ENCODE measurements at regions not wholly inside any gene's neighbourhood (a gene's known extent, or its start where the extent isn't known, plus 50 kb on each side); places are given as distances from the start of the nearest gene placed in this dataset.

GRCh38 chr12:97173688-97174410 is 266.8 kb downstream of the NEDD1 start:
- no peak for DNase-seq (ENCODE audit: extremely low read depth in 1 of 2, low read depth in 1 of 2)

- DNase-seq (ENCODE audit: extremely low read depth in 1 of 2, low read depth in 1 of 2), result no peak
These were observed 270.4 kb downstream of the NEDD1 start for GRCh38 chr12:97177481-97177880.

- DNase-seq (ENCODE audit: extremely low read depth in 1 of 2, low read depth in 1 of 2), result no peak
These were observed 274.7 kb downstream of the NEDD1 start for GRCh38 chr12:97181571-97182265.

- no peak for DNase-seq (ENCODE audit: extremely low read depth in 1 of 2, low read depth in 1 of 2)
These were observed 275.7 kb downstream of the NEDD1 start for GRCh38 chr12:97182769-97183168.

- no peak for DNase-seq (ENCODE audit: extremely low read depth in 1 of 2, low read depth in 1 of 2)
These were observed 277.2 kb downstream of the NEDD1 start for GRCh38 chr12:97184127-97184773.

- no peak for DNase-seq (ENCODE audit: extremely low read depth in 1 of 2, low read depth in 1 of 2)
These were observed 277.0 kb upstream of the RMST start for GRCh38 chr12:97185567-97185966.

- no peak for DNase-seq (ENCODE audit: extremely low read depth in 1 of 2, low read depth in 1 of 2)
These were observed 268.1 kb upstream of the RMST start for GRCh38 chr12:97194546-97194945.

GRCh38 chr12:97200181-97200580 is 262.4 kb upstream of the RMST start:
- no peak for DNase-seq (ENCODE audit: extremely low read depth in 1 of 2, low read depth in 1 of 2)

GRCh38 chr12:97203408-97203807 is 259.2 kb upstream of the RMST start:
- DNase-seq (ENCODE audit: extremely low read depth in 1 of 2, low read depth in 1 of 2), result no peak

- DNase-seq (ENCODE audit: extremely low read depth in 1 of 2, low read depth in 1 of 2), result no peak
These were observed 252.6 kb upstream of the RMST start for GRCh38 chr12:97209997-97210396.

GRCh38 chr12:97211416-97211930 is 251.1 kb upstream of the RMST start:
- DNase-seq (ENCODE audit: extremely low read depth in 1 of 2, low read depth in 1 of 2), result no peak

GRCh38 chr12:97216848-97217247 is 245.8 kb upstream of the RMST start:
- DNase-seq (ENCODE audit: extremely low read depth in 1 of 2, low read depth in 1 of 2), result no peak

GRCh38 chr12:97222391-97222790 is 240.2 kb upstream of the RMST start:
- DNase-seq (ENCODE audit: extremely low read depth in 1 of 2, low read depth in 1 of 2), result no peak

- DNase-seq (ENCODE audit: extremely low read depth in 1 of 2, low read depth in 1 of 2), result no peak
These were observed 239.2 kb upstream of the RMST start for GRCh38 chr12:97223419-97223818.

GRCh38 chr12:97229004-97229403 is 233.6 kb upstream of the RMST start:
- DNase-seq (ENCODE audit: extremely low read depth in 1 of 2, low read depth in 1 of 2), result no peak

GRCh38 chr12:97235102-97235501 is 227.5 kb upstream of the RMST start:
- no peak for DNase-seq (ENCODE audit: extremely low read depth in 1 of 2, low read depth in 1 of 2)

GRCh38 chr12:97246368-97246767 is 216.2 kb upstream of the RMST start:
- no peak for DNase-seq (ENCODE audit: extremely low read depth in 1 of 2, low read depth in 1 of 2)

- DNase-seq (ENCODE audit: extremely low read depth in 1 of 2, low read depth in 1 of 2), result no peak
These were observed 212.1 kb upstream of the RMST start for GRCh38 chr12:97250483-97250882.

GRCh38 chr12:97257726-97258125 is 204.9 kb upstream of the RMST start:
- no peak for DNase-seq (ENCODE audit: extremely low read depth in 1 of 2, low read depth in 1 of 2)

GRCh38 chr12:97259098-97259497 is 203.5 kb upstream of the RMST start:
- DNase-seq (ENCODE audit: extremely low read depth in 1 of 2, low read depth in 1 of 2), result no peak

GRCh38 chr12:97260786-97261185 is 201.8 kb upstream of the RMST start:
- DNase-seq (ENCODE audit: extremely low read depth in 1 of 2, low read depth in 1 of 2), result no peak

- DNase-seq (ENCODE audit: extremely low read depth in 1 of 2, low read depth in 1 of 2), result no peak
These were observed 195.4 kb upstream of the RMST start for GRCh38 chr12:97267166-97267565.

Measured in activated CD8-positive, alpha-beta memory T cell treated with anti-CD3 and anti-CD28 coated beads for 1 hour (primary cell).